DOHH2 (cell line): ENCODE measurements at regions not wholly inside any gene's neighbourhood (a gene's known extent, or its start where the extent isn't known, plus 50 kb on each side); places are given as distances from the start of the nearest gene placed in this dataset.

Experiments
- EZH2phosphoT487 ChIP-seq: fragments of 200-600 bp; sonication (generic); IDR thresholded peaks from 2 replicates; pipeline ENCODE4 v1.6.1; 2017; ENCODE audit warnings: borderline replicate concordance, mild to moderate bottlenecking, antibody characterized with exemption, low read length, moderate library complexity, mixed read lengths
- TF ChIP-seq, protein P1 (sequence below): fragments of 200-600 bp; sonication (generic); IDR thresholded peaks from one replicate; pipeline ENCODE4 v1.5.1; 2014; ENCODE audit warnings: antibody characterized with exemption, mild to moderate bottlenecking, low read depth, low read length; ENCODE audit not compliant: poor library complexity, severe bottlenecking

DNA sequence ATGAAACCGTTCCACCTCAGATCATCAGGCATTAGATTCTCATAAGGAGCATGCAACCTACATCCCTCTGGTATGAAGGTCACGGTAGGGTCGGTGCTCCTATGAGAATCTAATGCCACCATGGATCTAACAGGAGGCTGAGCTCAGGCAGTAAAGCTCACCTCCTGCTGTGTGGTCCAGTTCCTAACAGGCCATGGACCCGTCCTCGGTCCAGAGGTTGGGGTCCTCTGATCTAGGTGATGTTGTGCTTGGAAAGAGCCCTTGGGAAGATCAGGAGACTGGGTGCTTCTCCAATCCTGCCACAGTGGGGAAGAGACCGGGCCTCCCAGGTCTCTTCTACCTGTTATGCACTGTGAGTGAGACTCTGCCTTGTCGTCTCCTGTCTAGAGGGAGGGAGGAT lies 104.6 kb downstream of the ACKR3 start:
- TF ChIP-seq, protein P1, sequence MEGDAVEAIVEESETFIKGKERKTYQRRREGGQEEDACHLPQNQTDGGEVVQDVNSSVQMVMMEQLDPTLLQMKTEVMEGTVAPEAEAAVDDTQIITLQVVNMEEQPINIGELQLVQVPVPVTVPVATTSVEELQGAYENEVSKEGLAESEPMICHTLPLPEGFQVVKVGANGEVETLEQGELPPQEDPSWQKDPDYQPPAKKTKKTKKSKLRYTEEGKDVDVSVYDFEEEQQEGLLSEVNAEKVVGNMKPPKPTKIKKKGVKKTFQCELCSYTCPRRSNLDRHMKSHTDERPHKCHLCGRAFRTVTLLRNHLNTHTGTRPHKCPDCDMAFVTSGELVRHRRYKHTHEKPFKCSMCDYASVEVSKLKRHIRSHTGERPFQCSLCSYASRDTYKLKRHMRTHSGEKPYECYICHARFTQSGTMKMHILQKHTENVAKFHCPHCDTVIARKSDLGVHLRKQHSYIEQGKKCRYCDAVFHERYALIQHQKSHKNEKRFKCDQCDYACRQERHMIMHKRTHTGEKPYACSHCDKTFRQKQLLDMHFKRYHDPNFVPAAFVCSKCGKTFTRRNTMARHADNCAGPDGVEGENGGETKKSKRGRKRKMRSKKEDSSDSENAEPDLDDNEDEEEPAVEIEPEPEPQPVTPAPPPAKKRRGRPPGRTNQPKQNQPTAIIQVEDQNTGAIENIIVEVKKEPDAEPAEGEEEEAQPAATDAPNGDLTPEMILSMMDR = no peak
- no peak for TF ChIP-seq EZH2phosphoT487
